ENCODE measurements at regions not wholly inside any gene's neighbourhood (a gene's known extent, or its start where the extent isn't known, plus 50 kb on each side); places are given as distances from the start of the nearest gene placed in this dataset.

- TF ChIP-seq ESRRA (IDR thresholded peaks at IDR 0.05; ENCODE audit: borderline replicate concordance, low read depth) (0 out of 2 replicates have a peak, but pooled peaks have one; percentile 23), GATA2 (CRISPR knock-in tag; IDR thresholded peaks at IDR 0.05) (peak; percentile 97), ADNP (tag; IDR thresholded peaks at IDR 0.05) (peak; percentile 22; the same call in 1 of the 2 replicates), NR2C2 (CRISPR knock-in tag; IDR thresholded peaks at IDR 0.05) (no peak), NR2C2 (tag; IDR thresholded peaks at IDR 0.05) (0 out of 2 replicates have a peak, but pooled peaks have one; percentile 21), FOSL1 (tag; conservative IDR thresholded peaks at IDR 0.05) (peak; percentile 82), ZNF655 (CRISPR knock-in tag; IDR thresholded peaks at IDR 0.05) (no peak), RREB1 (CRISPR knock-in tag; IDR thresholded peaks at IDR 0.05) (no peak), SMAD2 (IDR thresholded peaks at IDR 0.05; ENCODE audit: low read depth, low read length) (no peak), ZNF232 (CRISPR knock-in tag; IDR thresholded peaks at IDR 0.05) (no peak), ID3 (CRISPR knock-in tag; IDR thresholded peaks at IDR 0.05) (no peak), ID3 (tag; IDR thresholded peaks at IDR 0.05) (no peak)
These were observed 81.8 kb upstream of the NANOGP8 start (continued) for GRCh38 chr15:35166730-35167359.
